ENCODE measurements at regions not wholly inside any gene's neighbourhood (a gene's known extent, or its start where the extent isn't known, plus 50 kb on each side); places are given as distances from the start of the nearest gene placed in this dataset.
A peak's percentile ranks its signal among the peaks of the same experiment; 100 is the strongest.

DNA sequence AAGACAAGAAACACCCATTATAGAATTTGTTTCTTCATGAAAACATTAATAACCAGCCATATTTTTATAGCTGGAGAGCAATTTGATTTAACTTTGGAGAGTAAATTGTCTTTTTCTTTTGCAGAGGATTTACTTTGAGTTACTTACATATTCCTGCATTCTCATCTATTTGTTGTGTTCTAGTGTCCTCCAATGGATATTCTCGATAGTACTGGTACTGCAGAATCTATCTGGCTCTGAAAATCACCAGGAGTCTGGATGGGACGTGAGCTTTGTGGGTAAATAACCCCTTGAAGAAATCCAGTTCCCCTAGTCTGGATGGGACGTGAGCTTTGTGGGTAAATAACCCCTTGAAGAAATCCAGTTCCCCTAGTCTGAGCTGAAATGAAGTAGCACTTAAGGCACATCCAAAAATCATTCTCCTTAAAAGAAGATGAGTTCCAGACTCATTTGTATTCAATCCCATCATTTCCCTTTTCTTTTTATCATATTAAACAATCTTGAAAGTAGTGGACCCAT, 294.1 kb upstream of the UBE2E2 start:
- DNase-seq (ENCODE audit: low read depth in 3 of 3, low spot score in 2 of 3) = no peak

DNA sequence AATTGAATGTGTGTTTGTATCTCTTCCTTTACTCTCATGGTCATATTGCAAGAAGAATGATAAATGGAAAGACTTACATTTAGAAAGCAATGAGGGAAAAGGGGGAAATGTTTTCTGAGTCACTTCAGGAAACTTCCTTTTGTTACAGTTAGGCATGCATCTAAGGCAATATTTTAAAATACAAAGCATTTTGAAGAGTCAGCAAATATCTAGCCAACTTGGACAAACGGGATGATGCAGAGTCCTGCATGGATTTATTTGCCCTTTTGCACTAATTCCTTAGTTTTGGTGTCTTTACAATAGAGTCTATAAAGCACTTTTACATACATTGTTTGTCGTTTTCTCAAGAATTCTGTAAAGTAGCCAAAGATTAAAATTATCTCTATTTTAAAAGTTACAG, 286.2 kb upstream of the UBE2E2 start:
- no peak for DNase-seq (ENCODE audit: low read depth in 3 of 3, low spot score in 2 of 3)

DNA sequence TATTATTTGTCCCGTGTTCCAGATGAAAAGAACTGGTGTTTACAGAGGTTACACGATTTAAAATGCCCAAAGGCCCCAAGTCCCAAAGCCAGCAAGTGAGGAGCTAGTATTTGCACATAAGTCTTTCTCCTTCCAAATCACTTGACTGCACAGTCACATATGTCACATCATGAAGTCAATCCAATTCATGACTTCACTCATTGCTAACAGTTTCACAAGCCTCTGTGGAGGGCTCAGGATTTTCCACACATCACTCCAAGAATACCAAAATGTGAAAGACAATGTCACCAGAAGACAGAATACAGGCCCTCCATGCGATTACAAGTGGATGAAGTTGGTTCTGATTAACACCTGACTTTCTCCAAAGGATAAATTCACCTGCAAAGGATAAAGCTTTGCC, 283.1 kb upstream of the UBE2E2 start:
- DNase-seq (ENCODE audit: low read depth in 3 of 3, low spot score in 2 of 3) = no peak

DNA sequence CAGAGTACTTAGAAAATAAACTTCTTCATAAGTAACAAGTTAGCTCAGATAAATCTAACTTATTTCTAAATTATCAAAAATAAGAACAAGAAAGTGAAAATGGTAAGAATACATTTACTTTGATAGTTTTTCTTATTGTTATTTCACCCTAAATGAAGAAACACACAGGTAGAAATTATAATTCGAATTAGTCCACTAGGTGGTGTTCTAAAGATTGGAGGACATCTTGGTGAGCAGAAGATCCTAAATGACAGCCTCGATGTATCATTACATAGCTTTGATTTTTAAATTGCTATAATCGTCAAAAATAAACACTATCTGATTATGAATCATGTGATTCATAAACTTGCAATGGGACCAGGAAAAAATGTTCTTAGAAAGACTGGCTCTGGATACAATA, 280.8 kb upstream of the UBE2E2 start:
- DNase-seq (ENCODE audit: low read depth in 3 of 3, low spot score in 2 of 3) = no peak

DNA sequence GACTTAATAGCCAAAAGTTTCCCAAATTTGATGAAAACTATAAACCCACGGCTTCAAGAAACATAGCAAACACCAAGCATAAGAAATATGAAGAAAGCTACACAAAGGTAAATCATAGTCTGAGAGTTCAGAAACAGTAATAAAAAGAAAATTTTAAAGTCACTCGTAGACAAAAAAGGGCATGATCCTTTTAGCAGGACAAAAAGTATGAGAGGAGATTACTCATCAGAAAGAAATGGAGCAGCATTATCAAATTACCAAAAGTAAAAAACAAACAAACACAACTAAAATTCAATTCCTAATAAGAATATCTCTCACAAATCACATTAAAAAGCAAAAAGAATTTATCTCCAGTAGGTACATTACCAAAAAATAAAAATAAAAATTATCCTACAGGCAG, 279.4 kb upstream of the UBE2E2 start:
- DNase-seq (ENCODE audit: low read depth in 3 of 3, low spot score in 2 of 3) = no peak

DNA sequence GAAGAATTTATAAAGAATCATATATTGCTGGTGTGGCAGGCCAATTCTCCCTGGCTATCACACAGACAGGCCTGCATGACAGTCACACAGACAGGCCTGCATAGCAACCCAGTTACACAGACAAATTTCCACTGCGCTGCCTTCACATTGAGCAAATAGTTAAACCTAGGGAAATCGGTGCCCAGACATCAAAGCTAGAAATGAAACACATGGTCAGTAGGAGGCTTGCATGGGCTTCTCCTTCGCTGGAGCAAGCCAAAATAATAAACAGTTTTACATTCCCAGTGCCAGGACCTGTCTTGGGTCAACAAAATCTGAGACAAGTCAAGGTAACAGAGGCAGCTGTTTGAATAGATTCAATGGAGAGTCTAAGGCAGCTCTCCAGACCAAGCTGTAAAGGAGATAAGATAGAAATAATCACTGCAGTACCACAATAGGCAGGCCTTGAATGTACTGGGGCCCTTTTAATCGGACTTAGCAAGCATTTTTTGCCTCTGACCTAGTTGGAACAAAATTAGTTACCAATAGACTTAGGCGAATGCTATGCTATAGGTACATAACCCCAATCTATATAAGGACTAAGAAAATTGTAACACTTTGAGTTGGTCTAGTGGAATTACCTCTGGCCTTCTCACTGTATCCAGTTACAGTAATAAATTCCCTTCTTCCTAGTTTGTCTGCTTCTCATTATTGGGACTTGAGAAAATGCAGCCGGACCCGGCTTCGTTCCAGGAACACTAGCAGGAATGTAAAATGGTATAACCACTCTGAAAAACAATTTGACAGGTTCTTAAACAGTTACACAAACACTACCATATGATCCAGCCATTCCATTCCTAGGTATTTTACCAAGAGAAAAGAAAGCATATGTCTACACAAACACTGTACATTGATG, 274.7 kb upstream of the UBE2E2 start:
- DNase-seq (ENCODE audit: low read depth in 3 of 3, low spot score in 2 of 3) = no peak

DNA sequence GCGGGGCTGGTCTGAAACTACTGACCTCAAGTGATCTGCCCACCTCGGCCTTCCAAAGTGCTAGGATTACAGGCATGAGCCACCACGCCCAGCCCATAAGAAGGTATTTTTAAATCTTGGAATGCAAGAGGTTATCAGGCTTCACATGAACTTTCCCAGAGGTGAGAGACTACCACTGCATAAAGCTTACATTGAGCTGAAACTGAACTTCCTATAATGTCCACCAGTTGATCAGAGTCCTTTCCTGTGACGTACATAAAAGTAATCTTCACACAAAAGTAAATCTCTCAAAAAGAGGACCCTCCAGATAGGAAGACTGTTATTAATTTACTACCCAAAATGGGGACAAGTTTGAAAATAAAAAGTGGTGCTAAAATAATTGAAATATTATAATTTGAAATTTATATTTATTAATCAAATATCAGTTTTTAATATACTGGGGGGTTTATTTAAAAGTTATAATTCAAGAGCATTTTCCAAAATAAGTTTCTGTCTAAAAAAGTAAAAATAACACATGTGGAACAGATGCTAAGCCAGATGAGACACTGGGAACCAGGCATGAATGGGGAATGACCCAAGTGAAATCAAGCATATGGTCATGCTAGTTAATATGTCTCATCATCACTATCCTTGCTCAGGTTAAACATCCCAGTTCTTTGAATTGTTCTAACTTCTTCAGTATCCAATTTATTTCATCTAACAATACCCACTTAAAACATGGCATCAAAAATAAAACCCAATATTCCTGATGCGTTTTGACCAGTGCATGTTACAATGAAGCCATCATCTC, 269.9 kb upstream of the UBE2E2 start:
- DNase-seq (ENCODE audit: low read depth in 3 of 3, low spot score in 2 of 3) = no peak

DNA sequence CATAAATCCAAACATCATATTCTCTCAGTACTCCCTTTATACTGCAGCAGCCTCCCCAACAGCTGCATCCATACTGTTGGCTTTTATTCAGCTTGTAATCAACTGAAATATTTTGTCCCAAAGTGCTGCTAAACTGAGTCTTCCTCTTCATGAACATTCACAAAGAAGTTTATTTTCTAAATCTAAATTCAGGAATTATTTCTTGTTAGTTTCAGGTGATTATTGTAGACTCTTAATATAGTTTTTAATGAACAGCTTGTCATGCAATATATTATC, 269.3 kb upstream of the UBE2E2 start:
- DNase-seq (ENCODE audit: low read depth in 3 of 3, low spot score in 2 of 3) = no peak

DNA sequence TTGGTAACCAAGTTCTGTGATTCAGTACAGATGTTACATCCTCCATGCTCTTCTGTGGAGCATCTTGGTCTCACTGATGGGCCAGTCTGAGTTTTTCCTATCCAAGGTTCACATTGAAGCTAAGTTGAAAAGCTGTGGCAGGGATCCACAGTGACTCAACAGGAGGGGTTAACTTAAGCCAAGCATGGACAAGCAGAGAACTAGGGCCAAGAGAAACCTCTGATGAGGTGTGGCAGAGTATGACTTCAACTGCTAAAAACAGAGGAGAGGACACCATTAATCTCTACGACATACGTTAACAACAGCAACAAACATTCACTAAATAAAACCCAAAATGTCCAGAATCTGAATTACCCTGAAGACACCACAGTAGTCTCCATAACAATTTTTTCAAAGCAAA, 268.1 kb upstream of the UBE2E2 start:
- DNase-seq (ENCODE audit: low read depth in 3 of 3, low spot score in 2 of 3) = no peak

DNA sequence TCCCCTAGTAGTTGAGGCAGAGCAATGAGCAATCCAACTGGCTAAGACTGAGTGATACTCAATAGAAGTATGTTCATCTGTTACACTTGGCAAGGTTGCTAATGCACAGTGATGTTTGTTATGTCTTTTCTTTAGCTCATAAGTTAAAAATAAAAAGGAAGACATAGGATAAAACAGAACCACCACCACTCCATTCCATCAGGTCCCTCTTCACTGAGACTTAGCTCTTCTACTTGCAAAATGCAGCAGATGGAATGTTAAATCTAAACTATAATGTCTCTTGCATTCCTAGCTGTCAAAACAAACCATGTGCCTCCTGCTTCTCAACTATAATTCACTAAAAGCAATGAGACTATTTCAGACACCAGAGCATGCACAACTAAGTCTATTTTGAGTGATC, 265.6 kb upstream of the UBE2E2 start:
- DNase-seq (ENCODE audit: low read depth in 3 of 3, low spot score in 2 of 3) = no peak

DNA sequence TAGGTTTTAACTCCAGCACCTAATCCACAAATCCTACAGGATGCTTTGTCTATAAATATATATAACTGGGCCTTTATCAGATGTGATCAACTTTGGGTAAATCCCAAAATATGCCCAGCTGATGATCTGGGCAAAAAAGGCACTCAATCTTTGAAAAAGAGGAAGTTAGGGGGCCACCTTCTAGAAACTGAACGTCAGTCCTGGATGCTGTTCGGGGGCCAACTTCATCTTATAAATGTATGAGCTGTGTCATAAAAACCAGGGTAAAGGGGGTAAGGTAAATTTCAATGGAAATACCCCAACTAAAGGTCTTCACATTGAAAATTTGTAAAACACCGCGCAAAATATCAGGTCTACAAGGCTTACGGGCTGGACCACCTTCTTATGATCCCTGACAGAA, 264.4 kb upstream of the UBE2E2 start:
- DNase-seq (ENCODE audit: low read depth in 3 of 3, low spot score in 2 of 3) = no peak

DNA sequence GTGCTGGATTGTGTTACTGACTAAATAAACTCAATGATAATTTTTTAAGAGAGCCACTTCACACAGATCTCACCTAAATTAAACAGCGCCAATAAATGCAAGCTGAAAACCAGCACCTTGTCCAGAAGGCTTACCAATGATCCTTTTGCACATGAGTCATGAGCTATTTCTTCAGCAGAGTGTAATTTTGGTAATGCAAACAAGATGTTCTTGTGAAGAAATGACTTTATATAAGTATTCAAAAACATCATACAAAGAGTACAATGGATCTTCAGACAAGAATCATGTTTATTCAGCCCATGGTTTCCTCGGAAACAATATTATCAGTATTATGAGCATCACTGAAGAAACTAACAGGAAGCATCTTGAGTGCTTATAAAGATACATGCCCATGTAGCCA, 263.8 kb upstream of the UBE2E2 start:
- DNase-seq (ENCODE audit: low read depth in 3 of 3, low spot score in 2 of 3) = no peak

DNA sequence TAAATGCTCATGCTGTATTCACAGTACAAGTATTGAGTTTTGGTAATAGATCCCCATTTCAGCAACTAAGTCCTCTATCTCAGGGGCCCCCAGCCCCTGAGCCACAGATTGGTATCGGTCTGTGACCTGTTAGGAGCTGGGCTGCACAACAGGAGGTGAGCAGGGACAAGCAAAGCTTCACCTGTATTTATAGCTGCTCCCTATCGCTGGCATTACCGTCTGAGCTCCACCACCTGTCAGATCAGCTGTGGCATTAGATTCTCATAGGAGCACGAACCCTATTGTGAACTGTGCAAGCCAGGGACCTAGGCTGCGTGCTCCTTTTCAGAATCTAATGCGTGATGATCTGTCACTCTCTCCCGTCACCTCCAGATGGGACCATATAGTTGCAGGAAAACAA, 262.8 kb upstream of the UBE2E2 start:
- DNase-seq (ENCODE audit: low read depth in 3 of 3, low spot score in 2 of 3) = no peak

DNA sequence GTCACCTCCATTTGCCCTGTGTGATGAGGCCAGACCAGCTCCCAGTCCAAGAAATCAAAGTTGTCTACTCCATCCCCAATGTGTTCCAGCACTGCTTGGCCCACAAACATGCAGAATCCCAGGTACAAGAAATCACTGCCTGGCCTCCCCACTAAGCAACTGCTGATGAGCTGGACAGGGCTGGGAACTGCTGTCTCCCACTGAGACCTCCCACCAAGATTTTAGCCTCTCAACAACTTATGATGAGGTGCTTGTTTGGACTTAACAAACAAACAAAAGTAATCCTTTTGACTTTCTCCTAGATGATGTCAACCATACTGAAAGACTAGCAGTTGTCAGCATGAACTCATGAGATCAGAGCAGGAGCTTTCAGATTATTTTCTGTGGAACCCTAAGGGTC, 260.1 kb upstream of the UBE2E2 start:
- no peak for DNase-seq (ENCODE audit: low read depth in 3 of 3, low spot score in 2 of 3)

DNA sequence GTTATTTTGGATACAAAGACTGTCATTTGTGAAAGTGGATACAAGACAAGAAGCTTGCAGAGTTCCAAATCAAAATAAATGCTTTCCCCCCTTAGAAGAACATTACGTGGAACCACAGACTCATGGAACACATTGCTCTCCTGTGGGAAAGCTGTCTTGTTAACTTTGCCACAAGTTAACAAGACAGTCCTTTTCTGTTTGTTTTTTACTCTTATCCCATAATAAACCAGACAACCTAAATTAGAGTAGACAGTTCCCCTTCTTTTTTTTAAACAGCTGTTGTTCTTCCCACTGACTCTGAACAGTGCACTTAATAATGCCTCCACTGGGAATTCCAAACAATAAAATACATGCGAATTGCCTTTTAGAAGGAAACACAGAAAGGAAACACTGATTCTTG, 255.3 kb upstream of the UBE2E2 start:
- no peak for DNase-seq (ENCODE audit: low read depth in 3 of 3, low spot score in 2 of 3)

DNA sequence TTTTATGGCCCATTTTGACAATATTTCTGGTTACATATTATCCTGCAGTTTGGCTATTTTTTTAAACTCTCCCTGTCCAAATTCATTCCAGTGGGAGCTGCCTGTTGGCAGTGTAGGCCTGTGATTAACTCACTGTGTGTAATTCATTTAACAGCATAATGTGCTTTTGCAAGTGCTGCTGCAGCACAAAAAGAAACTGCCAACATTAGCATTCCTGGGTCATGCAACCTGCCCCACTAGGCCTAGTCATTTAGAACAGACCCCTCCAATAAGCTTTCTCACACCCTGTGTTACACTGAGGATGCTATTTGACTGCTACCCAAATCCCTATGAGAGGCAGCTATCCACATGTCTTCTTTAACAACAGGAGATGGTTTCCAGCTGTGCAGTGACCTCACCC, 251.2 kb upstream of the UBE2E2 start:
- DNase-seq (ENCODE audit: low read depth in 3 of 3, low spot score in 2 of 3) = no peak

DNA sequence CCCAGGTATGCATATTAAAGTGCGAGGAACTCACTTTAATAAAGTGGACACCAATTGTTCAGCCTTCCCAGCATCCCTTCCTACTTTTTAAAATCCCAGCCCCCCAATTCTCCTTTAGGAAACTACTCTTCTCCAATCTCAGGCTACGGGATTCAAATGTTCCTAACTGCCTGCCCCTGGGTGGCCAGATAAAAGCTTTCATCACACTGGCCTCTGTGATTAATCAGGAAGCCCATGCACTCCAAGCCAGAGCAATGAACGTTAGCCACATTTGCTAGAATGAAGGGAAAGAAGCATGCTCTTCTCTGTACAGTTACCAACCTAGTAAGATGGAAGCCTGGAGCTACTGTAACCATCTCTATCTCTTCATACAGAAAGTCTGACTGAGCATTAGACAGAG, 250.3 kb upstream of the UBE2E2 start:
- DNase-seq (ENCODE audit: low read depth in 3 of 3, low spot score in 2 of 3) = no peak

DNA sequence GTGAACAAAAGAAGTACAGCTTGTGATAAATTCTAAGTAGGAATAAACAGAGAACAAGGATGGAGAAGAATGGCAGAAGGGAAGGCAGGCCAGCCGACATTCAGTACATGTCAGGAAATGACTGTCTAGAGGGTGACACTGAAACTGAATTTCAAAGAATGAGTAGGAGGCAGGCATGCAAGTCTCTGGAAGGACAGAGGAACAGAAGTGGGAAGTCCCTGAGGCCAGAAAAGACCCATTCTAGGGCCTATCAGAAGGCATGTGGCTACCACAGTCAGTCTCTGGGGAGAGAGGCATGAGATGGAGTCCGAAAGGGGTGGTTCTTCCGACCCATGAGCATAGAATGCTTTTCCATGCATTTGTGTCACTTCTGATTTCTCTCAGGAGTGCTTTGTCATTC, 243.5 kb upstream of the UBE2E2 start:
- DNase-seq (ENCODE audit: low read depth in 3 of 3, low spot score in 2 of 3) = no peak

DNA sequence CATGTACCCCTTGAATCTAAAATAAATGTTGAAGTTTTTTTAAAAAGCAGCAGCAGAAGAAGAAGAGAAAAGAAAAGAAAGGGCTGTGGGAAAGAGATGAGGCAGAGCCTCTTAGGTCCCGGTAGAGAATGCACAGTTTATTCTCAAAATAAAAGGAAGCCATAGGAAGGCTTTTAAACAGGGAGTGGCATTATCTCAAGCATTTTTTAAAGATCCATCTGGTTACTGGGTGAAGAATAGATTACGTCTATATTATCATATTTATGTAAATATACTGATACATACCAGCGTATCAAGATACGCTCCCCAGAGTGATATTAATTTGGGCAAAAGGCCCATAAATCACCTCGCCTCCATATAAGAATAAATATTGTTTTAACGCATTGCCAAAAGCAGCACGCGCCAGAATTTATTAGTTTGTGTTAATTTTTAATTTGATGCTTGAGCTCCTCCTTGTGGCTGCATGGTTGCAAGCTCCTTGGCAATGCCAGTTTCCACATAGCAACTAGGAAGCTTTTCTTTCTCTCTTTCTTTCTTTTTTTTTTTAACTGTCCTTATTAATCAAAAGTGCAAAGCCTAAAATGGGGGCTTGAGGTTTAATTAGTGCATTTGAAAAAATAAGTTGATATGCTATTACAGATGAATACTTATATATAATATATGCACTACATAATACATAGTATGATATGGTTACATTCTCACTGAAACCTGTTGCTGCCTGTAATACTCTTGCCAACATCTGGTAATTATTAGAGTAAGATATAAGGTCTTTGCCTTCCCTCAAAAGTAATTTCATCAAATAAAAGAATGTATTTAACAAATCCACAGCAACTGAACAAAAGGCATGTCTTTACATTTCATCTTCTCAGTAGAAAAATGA, 242.8 kb upstream of the UBE2E2 start:
- peak in 2 of 3 donors; percentile 27 to 38 for DNase-seq (ENCODE audit: low read depth in 3 of 3, low spot score in 2 of 3)

DNA sequence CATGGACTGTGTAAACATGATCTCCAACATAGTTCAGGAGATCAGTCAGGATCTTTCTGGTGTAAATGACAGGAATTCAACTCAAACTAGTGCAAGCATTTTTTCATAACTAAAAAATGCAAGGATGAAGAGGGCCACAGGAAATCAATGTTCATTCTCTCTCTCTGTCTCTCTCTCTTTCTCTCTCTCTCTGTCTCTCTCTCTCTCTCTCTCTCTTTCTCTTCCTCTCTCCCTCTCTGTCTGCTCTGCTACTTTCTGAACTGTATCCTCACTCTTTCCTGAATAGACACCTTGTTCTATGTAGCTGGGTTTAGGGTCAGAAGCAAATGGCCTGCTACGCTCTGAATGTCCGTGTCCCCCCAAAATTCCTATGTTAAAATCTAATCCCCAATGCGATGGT, 240.9 kb upstream of the UBE2E2 start:
- DNase-seq (ENCODE audit: low read depth in 3 of 3, low spot score in 2 of 3) = no peak

DNA sequence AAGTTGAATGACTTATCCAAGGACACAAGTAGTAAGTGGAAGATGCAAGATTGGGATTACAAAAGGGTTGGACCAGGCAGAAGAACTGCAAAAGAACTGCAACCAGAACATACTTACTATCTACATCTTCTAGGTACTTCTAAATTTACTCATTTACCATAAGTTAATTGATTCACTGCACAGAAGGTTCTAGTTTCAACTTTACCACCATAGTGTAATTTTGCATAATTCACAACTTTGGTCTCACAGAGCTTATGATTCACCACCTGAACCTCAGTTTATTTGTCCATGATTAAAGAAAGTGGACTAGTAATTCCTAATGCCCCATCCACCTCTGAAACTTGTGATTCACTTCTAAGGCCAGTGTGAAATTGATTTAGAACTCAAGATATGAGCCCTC, 236.8 kb upstream of the UBE2E2 start:
- DNase-seq (ENCODE audit: low read depth in 3 of 3, low spot score in 2 of 3) = no peak

All from right renal cortex interstitium (tissue), 3 donors.